Nephron progenitor cell (in vitro differentiated cells): ENCODE measurements at regions not wholly inside any gene's neighbourhood (a gene's known extent, or its start where the extent isn't known, plus 50 kb on each side); places are given as distances from the start of the nearest gene placed in this dataset.
"Not testable (repeated sequence)": the region's sequence is repeated elsewhere in the genome, so short reads cannot be mapped to it uniquely, and the experiment has no call there.

Experiments used
- DNase-seq: peaks from one replicate; pipeline ENCODE4 v3.0.0; 2021
- H3K27ac Mint-ChIP-seq: 2 replicates; pipeline ENCODE4 v1.8.0; 2021; ENCODE audit warnings: mild to moderate bottlenecking, moderate library complexity, mixed read lengths
- H3K27me3 Mint-ChIP-seq: 2 replicates; pipeline ENCODE4 v1.8.0; 2021; ENCODE audit warnings: mild to moderate bottlenecking, low read depth, mixed read lengths; ENCODE audit not compliant: poor library complexity
- H3K36me3 Mint-ChIP-seq: 2 replicates; pipeline ENCODE4 v1.8.0; 2021; ENCODE audit warnings: low read depth, mixed read lengths
- H3K4me1 Mint-ChIP-seq: 2 replicates; pipeline ENCODE4 v1.8.0; 2021; ENCODE audit warnings: mixed read lengths
- H3K4me3 Mint-ChIP-seq: 2 replicates; pipeline ENCODE4 v1.8.0; 2021; ENCODE audit warnings: mild to moderate bottlenecking, moderate library complexity, mixed read lengths
- H3K9me3 Mint-ChIP-seq: 2 replicates; pipeline ENCODE4 v1.8.0; 2021; ENCODE audit warnings: mild to moderate bottlenecking, moderate library complexity, mixed read lengths
- CTCF ChIP-seq: fragments of 200-600 bp; sonication (generic); IDR thresholded peaks from 2 replicates; pipeline ENCODE4 v1.5.0; 2021; ENCODE audit warnings: antibody characterized with exemption

- no peak for TF ChIP-seq CTCF
- H3K36me3 Mint-ChIP-seq, result peaks cover 10% of the 10 kb centered on the region
- H3K27ac Mint-ChIP-seq, result no peak overlapping the region
- H3K9me3 Mint-ChIP-seq, result peaks cover 18% of the 10 kb centered on the region
- H3K27me3 Mint-ChIP-seq, result no peaks in the 10 kb centered on the region
- H3K4me1 Mint-ChIP-seq, result no peaks in the 10 kb centered on the region
- DNase-seq, result no peak
- H3K4me3 Mint-ChIP-seq, result no peak overlapping the region
Observed at GRCh38 chr13:106083620-106084350, 451.7 kb downstream of the EFNB2 start.

DNA sequence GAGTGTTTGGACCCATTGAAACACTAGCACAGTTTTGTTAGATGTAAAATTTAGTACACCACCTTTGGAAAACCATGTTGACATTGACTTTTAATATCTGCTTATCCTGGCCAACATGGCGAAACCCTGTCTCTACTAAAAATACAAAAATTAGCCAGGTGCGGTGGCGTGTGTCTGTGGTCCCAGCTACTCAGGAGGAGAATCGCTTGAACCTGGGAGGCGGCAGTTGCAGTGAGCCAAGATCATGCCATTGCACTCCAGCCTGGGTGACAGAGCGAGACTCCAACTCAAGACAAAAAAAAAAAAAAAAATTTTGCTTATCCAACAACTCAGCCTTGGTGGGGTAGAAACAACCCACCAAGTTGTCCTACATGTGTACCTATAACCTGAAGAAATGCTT is 454.2 kb downstream of the EFNB2 start:
- not testable (repeated sequence) for H3K4me3 Mint-ChIP-seq, DNase-seq, H3K4me1 Mint-ChIP-seq, H3K27ac Mint-ChIP-seq, H3K36me3 Mint-ChIP-seq, H3K27me3 Mint-ChIP-seq
- H3K9me3 Mint-ChIP-seq, result peaks cover 18% of the 10 kb centered on the region

DNA sequence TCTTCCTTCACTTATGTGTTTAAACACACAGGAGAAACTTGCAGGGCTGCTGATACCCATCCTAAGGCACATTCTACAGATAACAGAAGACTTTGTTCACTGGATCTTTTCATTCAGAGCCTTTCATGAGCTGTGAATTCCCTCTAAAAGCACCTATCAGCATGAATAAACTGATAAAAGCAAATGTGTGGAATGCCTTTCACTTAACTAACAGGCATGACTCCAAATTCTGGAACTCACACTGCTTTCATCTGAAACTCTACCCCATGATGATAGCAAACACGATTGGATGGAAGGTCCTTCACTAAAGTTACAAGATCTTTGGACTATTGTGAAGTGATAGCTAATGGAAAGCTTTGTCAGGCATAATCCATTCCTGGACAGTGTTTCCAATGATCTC is 457.3 kb downstream of the EFNB2 start:
- peaks cover 6% of the 10 kb centered on the region for H3K4me1 Mint-ChIP-seq
- H3K27me3 Mint-ChIP-seq, result peaks cover 2% of the 10 kb centered on the region
- no peak overlapping the region for H3K4me3 Mint-ChIP-seq
- peaks cover 18% of the 10 kb centered on the region for H3K9me3 Mint-ChIP-seq
- no peak for TF ChIP-seq CTCF
- no peak overlapping the region for H3K27ac Mint-ChIP-seq
- DNase-seq, result no peak
- peaks cover 10% of the 10 kb centered on the region for H3K36me3 Mint-ChIP-seq

DNA sequence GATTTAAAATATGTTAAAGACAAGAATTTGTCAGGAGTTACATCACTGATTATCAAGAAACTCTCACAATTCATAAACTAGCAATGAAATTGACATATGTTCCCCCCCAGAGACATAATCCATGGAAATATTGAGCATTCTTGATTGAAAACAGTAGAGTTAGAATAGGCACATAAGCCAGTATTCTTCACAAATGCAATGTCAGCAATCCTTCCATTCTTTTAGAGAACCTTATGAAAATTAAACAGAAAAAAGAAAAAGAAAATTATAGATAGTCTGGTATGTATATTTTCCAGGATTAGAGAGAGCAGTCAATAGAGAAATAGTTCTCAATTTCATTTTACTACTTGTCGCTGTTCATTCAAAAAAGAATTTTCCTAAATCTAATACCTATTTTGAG is 458.4 kb downstream of the EFNB2 start:
- peaks cover 2% of the 10 kb centered on the region for H3K27me3 Mint-ChIP-seq
- peaks cover 18% of the 10 kb centered on the region for H3K9me3 Mint-ChIP-seq
- H3K4me3 Mint-ChIP-seq, result no peak overlapping the region
- no peak overlapping the region for H3K27ac Mint-ChIP-seq
- no peak for DNase-seq
- H3K4me1 Mint-ChIP-seq, result peaks cover 6% of the 10 kb centered on the region
- H3K36me3 Mint-ChIP-seq, result peaks cover 10% of the 10 kb centered on the region
- TF ChIP-seq CTCF, result no peak

DNA sequence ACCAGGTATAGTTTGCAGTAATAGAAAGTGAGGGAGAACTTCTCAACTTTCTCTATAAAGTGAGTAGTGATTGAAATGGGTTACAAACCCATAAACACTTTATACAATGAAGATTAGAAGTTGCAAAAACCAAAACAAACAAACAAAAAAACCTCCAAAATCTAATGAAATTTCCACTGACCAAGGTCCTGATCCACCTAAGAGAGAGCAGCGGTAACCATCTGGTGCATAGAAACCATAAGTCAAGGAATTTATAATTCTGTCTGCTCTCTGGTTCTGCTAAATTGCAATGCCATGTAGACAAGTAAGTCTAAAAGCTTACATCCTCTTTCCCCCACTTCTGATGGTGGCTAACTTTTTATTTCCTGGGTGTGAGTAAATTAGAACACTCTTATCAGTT is 463.4 kb downstream of the EFNB2 start:
- Mint-ChIP-seq H3K4me3 (no peak overlapping the region), H3K36me3 (no peaks in the 10 kb centered on the region), H3K9me3 (peaks cover 3% of the 10 kb centered on the region), H3K27ac (no peak overlapping the region), H3K4me1 (peaks cover 7% of the 10 kb centered on the region), H3K27me3 (peaks cover 2% of the 10 kb centered on the region)
- TF ChIP-seq CTCF, result no peak
- no peak for DNase-seq

- H3K36me3 Mint-ChIP-seq, result no peaks in the 10 kb centered on the region
- H3K4me3 Mint-ChIP-seq, result no peak overlapping the region
- H3K27me3 Mint-ChIP-seq, result peaks cover 2% of the 10 kb centered on the region
- peaks cover 7% of the 10 kb centered on the region for H3K9me3 Mint-ChIP-seq
- TF ChIP-seq CTCF, result no peak
- DNase-seq, result no peak
- peaks cover 21% of the 10 kb centered on the region for H3K4me1 Mint-ChIP-seq
- no peak overlapping the region for H3K27ac Mint-ChIP-seq
Observed at GRCh38 chr13:106063591-106064313, 471.7 kb downstream of the EFNB2 start.
